ENCODE measurements at regions not wholly inside any gene's neighbourhood (a gene's known extent, or its start where the extent isn't known, plus 50 kb on each side); places are given as distances from the start of the nearest gene placed in this dataset.

- Histone ChIP-seq H2BK120ac (replicated peaks; ENCODE audit: low read depth, low read length) (no peak overlapping the region), H2BK5ac (ENCODE audit: low read depth, low read length) (no peak overlapping the region), H3K14ac (ENCODE audit: insufficient read length) (no peak overlapping the region), H3K4ac (replicated peaks; ENCODE audit: insufficient read length, low read depth, low read length) (no peak overlapping the region), H2AFZ (ENCODE audit: low read length) (no peak overlapping the region), H3K79me1 (ENCODE audit: low read depth, low read length) (no peaks in the 10 kb centered on the region), H2AK5ac (ENCODE audit: low read depth, low read length) (no peak overlapping the region), H3K23me2 (ENCODE audit: low read depth, low read length) (no peaks in the 10 kb centered on the region), H3K9me3 (ENCODE audit: insufficient read depth in 2 of 2, low read depth in 1 of 2, low read length in 1 of 2) (peaks cover 0 to 11% of the 10 kb centered on the region in 2 experiments; a peak in 1 of 4 replicates), H4K8ac (ENCODE audit: extremely low read depth, insufficient read depth, low read length) (no peak overlapping the region), H3K27ac (ENCODE audit: low read depth, low read length) (no peak overlapping the region), H3K27me3 (replicated peaks in 1 of 4; ENCODE audit: control insufficient read depth in 3 of 4, extremely low read depth in 1 of 4, insufficient read depth in 3 of 4, low read length in 3 of 4) (no peaks in the 10 kb centered on the region), H3K79me2 (ENCODE audit: control insufficient read depth in 1 of 2, insufficient read depth in 2 of 2, low read length in 2 of 2) (no peaks in the 10 kb centered on the region), H3K4me1 (replicated peaks in 1 of 4; ENCODE audit: control insufficient read depth in 3 of 4, insufficient read depth in 4 of 4, low read length in 3 of 4) (peaks cover 0 to 4% (median 1%) of the 10 kb centered on the region in 4 experiments; a peak in 2 of 7 replicates), H2BK12ac (ENCODE audit: low read depth, low read length) (no peak overlapping the region), H3K23ac (ENCODE audit: insufficient read length) (no peak overlapping the region), H3K56ac (replicated peaks; ENCODE audit: insufficient read length, low read depth, low read length) (no peak overlapping the region), H2BK20ac (ENCODE audit: low read length) (no peak overlapping the region), H3K4me3 (ENCODE audit: extremely low read depth in 1 of 4, insufficient read depth in 2 of 4, low read depth in 3 of 4, low read length in 4 of 4) (no peak overlapping the region; a peak in 2 of 8 replicates), H4K20me1 (replicated peaks in 1 of 2; ENCODE audit: control insufficient read depth in 1 of 2, insufficient read depth in 2 of 2, low read length in 2 of 2) (no peaks in the 10 kb centered on the region), H4K91ac (replicated peaks; ENCODE audit: insufficient read length, low read length) (no peak overlapping the region), H4K5ac (ENCODE audit: insufficient read length, low read depth, low read length) (peak overlapping the region; percentile 30), H3K18ac (ENCODE audit: extremely low read depth, low read length) (no peak overlapping the region), H3K9ac (replicated peaks in 1 of 4; ENCODE audit: extremely low read depth in 1 of 4, low read depth in 3 of 4, low read length in 3 of 4) (no peak overlapping the region), H3K4me2 (ENCODE audit: insufficient read depth in 1 of 2, low read depth in 2 of 2, low read length in 2 of 2) (peak overlapping the region in 1 of 2 experiments; percentile 46; a peak in 2 of 4 replicates), H2BK15ac (ENCODE audit: low read length) (no peak overlapping the region), H3K36me3 (ENCODE audit: control insufficient read depth in 2 of 4, insufficient read depth in 4 of 4, low read length in 3 of 4) (no peaks in the 10 kb centered on the region)
- ChIA-PET CTCF (ENCODE audit: partially characterized antibody) (interaction anchor here (0.7 kb wide), 1 partner anchor 9 kb away, joined by 3 read pairs; no protein-coding TSS in a partner anchor), POLR2A (ENCODE audit: partially characterized antibody) (interaction anchor here (0.7 kb wide), 1 partner anchor 1552 kb away, joined by 3 read pairs; no protein-coding TSS in a partner anchor)
- DNase-seq (ENCODE audit: low read depth in 1 of 2, low spot score in 2 of 2) (peak in 1 of 2 experiments; percentile 51), FAIRE-seq (no peak)
- no peak for TF ChIP-seq FOSL1 (IDR thresholded peaks at IDR 0.05; ENCODE audit: insufficient read depth, low read depth, low read length)
- TF ChIP-seq SUZ12 (IDR thresholded peaks at IDR 0.05; ENCODE audit: low read length): no peak
- peak in 2 of 3 experiments; percentile 3 to 9; a peak in 2 of 4 replicates for TF ChIP-seq CTCF (IDR thresholded peaks at IDR 0.05; ENCODE audit: control extremely low read depth in 1 of 3, insufficient read depth in 1 of 3, low read depth in 1 of 3, low read length in 3 of 3)
- no peak for TF ChIP-seq CTBP2 (IDR thresholded peaks at IDR 0.05; ENCODE audit: borderline replicate concordance, insufficient read depth, insufficient read length, low read length)
- no peak for TF ChIP-seq SP1 (IDR thresholded peaks at IDR 0.05; ENCODE audit: low read depth, low read length)
- no peak for TF ChIP-seq ATF3 (IDR thresholded peaks at IDR 0.05; ENCODE audit: insufficient read depth, low read depth, low read length)
- TF ChIP-seq SIX5 (IDR thresholded peaks at IDR 0.05; ENCODE audit: low read depth, low read length): no peak
- TF ChIP-seq POLR2AphosphoS5 (IDR thresholded peaks at IDR 0.05; ENCODE audit: low read depth, low read length): no peak
- TF ChIP-seq RAD21 (IDR thresholded peaks at IDR 0.05 in 1 of 2, conservative IDR thresholded peaks at IDR 0.05 in 1 of 2; ENCODE audit: low read depth in 2 of 2, low read length in 2 of 2): peak; percentile 11 to 39; a peak in 3 of 4 replicates
- 40% methylated on average over 5 of the region's 5 CpGs; no CpG with 5 or more reads in 1 of the 2 experiments for WGBS, 2 experiments (ENCODE audit: extremely low coverage in 1 of 2, insufficient coverage in 1 of 2, insufficient read length in 1 of 2, insufficient replicate concordance in 2 of 2, low coverage in 1 of 2, low lambda C conversion rate in 2 of 2, missing lambda C conversion rate in 1 of 2)
Observed at GRCh38 chr16:25575363-25575762, 116.4 kb upstream of the HS3ST4 start.

Measured in H1 (cell line).